HG03159 (cell line): ENCODE measurements at regions not wholly inside any gene's neighbourhood (a gene's known extent, or its start where the extent isn't known, plus 50 kb on each side); places are given as distances from the start of the nearest gene placed in this dataset.
A peak's percentile ranks its signal among the peaks of the same experiment; 100 is the strongest.
"Not testable (repeated sequence)": the region's sequence is repeated elsewhere in the genome, so short reads cannot be mapped to it uniquely, and the experiment has no call there.

ENCODE experiments used
- ATAC-seq: cut with Tn5 transposase; IDR thresholded peaks from one replicate; pipeline ENCODE4 v1.9.1; 2021; ENCODE audit warnings: mild to moderate bottlenecking, moderate library complexity; ENCODE audit not compliant: unreplicated experiment

DNA sequence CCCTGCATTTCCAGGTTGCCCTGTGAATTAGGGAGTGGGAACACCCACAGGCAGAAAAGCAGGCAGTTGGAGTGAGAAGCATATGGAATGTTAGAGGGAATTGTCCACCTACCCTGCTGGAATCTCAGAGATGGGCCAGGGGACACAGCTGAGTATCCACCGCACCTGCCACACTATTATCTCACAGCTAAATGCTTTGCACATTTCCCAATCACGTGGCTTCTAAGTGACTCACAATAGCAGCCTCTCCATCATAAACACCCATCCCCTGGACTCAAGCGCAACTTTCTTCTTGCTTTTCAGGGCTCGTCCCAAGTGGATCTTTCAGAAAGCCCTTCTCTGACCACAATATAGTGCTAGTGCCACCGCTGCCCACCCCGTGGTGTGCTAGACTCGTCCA is 389.0 kb upstream of the LMCD1 start:
- ATAC-seq = no peak

GRCh38 chr3:8113626-8114025 is 388.0 kb upstream of the LMCD1 start:
- ATAC-seq = no peak

DNA sequence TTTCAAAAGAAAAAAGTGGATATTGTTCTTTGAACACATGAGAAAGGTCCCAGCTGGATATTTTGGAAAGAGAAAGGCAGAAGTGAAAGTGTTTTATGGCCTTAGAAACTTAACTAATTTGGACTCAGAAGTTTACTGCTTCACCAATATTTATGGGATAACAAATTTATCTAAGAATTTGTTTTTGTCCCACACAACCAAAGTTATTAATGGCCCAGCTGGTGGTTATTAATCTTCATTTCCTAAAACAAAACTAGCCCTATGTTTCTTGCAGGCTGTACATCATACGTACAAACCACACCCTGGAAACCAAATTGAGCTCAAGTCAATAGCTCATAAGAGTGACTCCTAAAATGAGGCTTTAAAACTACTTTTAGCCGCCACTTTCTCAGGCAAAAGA is 372.9 kb upstream of the LMCD1 start:
- ATAC-seq = no peak

- ATAC-seq = no peak
Measured at GRCh38 chr3:8136553-8136952, 365.1 kb upstream of the LMCD1 start.

DNA sequence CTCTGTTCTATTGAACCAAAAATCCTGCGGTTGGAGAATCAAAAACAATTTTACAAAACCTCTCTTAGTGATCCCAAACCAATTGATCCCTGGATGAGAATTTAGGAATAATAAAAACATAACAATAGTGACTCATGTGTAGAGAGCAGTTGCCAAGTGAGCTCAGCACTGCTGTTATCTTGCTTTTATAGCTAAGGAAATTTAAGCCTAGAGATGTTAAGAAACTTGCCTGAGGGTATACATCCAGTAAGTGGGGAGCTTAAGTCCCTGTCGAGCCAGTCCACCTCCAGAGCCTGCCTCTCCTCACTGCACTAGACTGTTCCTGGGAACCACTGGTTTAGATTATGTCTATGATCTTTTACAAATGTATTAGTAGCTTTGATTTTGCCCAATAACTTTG is 358.4 kb upstream of the LMCD1 start:
- no peak for ATAC-seq

GRCh38 chr3:8145661-8146060 is 356.0 kb upstream of the LMCD1 start:
- ATAC-seq = no peak

DNA sequence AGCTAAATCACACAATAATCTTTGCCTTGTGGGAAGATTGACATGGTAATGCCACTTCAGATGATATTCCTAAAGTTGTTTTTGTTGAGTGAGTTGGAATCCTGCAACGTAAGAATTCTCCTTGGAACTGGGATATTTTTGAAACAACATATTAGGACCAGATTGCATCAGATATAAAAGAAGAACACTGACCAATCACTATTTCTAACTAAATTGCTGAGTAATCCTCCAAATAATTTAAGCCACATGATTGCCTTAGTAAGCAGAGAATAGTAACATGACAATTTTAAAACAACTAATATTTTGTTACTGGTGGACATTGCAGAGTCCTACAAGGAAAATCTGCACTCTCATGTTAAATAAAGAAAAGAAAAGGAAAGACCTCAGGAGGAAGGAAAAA is 353.9 kb upstream of the LMCD1 start:
- ATAC-seq = no peak

GRCh38 chr3:8152821-8153418 is 348.7 kb upstream of the LMCD1 start:
- ATAC-seq = no peak

GRCh38 chr3:8153800-8154199 is 347.8 kb upstream of the LMCD1 start:
- no peak for ATAC-seq

GRCh38 chr3:8154617-8155016 is 347.0 kb upstream of the LMCD1 start:
- ATAC-seq = no peak

- ATAC-seq = no peak
Measured at GRCh38 chr3:8156138-8156537, 345.5 kb upstream of the LMCD1 start.

GRCh38 chr3:8156831-8157230 is 344.8 kb upstream of the LMCD1 start:
- no peak for ATAC-seq

GRCh38 chr3:8157640-8158039 is 344.0 kb upstream of the LMCD1 start:
- no peak for ATAC-seq

- ATAC-seq = no peak
Measured at GRCh38 chr3:8164145-8164544, 337.5 kb upstream of the LMCD1 start.

DNA sequence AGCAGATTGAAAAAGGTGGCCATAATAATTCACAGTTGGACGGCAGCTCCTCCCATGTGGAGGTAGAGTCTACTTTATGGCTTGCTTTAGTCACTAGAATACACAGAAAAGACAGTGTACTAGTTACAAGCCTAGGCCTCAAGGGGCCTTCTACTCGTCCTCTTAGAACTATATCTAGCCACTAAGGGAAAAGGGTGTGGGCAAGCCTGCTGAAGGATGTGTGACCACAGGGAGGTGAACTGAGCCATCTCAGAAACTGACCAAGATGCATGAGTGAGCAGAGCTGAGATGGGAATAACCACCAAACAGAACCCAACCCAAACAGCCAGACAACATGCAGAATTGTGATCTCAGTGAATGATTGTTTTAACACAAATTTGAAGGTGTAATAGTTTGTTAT is 335.6 kb upstream of the LMCD1 start:
- no peak for ATAC-seq

DNA sequence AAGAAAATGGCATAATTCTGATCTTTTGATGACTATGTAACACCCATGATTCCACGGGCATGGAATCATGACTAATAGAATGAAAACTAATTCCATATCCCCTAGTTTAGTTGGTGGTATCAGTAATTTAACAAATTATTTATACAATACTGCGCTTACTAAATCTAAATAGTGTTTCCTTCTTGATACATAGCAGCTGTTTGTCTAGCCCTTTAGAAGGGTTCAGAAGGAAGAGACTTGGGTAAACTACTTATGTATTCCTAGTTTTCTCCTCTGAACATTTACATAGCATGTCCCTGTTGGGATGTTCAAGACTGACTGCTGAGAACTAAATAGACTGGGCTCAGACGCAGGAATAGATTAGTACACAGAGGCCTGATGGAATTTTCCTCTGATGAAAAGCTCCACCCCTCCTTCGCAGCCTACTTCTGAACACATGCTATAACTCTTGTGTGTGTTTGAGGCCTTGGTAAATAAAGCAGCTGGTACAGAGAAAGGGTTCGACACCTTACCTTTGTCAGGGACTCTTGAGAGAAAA is 330.6 kb upstream of the LMCD1 start:
- no peak for ATAC-seq

DNA sequence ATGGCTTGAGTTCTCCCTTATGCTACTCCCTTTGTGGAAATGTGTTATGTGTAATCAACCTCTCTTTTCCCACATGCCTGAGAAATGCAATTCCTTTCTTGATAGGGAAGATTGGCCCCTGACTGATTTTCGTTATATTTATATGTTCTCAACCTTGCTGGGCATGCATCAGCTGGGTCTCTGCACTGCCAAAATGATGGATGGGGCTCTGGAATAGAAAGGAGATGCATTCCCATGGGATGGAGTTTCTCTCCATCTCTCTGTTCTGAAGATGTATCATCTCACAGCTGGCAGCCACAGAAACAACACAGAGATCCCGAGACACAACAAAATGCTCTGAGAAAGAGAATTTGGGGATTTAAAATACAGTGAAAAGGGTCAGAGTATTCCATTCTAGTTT is 327.7 kb upstream of the LMCD1 start:
- no peak for ATAC-seq

DNA sequence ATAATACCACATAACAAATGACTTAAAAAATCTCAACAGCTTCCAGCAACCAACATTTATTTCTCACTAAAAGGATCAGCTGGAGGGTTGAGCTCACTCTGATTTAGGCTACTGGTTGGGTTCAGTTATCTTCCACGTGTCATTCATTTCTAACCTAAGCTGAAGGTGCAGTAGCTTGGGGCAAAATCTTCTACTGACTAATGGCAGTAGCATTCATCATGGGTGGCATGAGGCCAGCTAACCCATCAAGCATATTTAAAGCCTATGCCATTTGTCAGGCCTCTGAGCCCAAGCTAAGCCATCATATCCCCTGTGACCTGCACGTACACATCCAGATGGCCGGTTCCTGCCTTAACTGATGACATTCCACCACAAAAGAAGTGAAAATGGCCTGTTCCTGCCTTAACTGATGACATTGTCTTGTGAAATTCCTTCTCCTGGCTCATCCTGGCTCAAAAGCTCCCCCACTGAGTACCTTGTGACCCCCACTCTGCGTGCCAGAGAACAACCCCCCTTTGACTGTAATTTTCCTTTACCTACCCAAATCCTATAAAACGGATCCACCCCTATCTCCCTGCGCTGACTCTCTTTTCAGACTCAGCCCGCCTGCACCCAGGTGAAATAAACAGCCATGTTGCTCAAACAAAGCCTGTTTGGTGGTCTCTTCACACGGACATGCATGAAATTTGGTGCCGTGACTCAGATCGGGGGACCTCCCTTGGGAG is 324.7 kb upstream of the LMCD1 start:
- not testable (repeated sequence) for ATAC-seq

DNA sequence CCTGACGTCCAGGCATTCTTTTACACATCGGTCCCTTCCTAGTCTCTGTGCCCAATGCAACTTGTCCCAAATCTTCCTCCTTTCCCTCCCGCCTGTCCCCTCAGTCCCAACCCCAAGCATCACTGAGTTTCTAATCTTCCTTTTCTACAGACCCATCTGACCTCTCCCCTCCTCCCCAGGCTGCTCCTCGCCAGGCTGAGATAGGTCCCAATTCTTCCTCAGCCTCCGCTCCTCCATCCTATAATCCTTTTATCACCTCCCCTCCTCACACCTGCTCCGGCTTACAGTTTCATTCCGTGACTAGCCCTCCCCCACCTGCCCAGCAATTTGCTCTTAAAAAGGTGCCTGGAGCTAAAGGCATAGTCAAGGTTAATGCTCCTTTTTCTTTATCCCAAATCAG is 323.1 kb upstream of the LMCD1 start:
- ATAC-seq = not testable (repeated sequence)

DNA sequence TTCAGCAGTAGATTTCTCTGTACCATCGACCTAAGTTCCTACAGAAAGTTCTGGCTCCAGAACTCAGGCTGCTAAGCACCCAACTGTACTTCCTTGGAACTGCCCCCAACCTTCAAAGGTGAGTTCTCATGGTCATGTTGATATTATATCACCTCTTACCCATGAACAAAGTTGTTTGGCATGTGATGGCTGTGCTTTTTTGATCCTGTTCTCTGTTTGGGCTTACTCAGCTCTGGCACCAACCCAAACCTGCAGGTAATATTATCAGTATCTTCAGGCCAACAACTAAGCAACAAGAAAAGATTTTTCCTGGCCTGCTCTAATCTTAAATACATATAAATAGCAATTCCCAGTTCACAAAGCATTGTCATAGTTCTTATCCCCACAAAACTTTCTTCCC is 318.7 kb upstream of the LMCD1 start:
- ATAC-seq = no peak

DNA sequence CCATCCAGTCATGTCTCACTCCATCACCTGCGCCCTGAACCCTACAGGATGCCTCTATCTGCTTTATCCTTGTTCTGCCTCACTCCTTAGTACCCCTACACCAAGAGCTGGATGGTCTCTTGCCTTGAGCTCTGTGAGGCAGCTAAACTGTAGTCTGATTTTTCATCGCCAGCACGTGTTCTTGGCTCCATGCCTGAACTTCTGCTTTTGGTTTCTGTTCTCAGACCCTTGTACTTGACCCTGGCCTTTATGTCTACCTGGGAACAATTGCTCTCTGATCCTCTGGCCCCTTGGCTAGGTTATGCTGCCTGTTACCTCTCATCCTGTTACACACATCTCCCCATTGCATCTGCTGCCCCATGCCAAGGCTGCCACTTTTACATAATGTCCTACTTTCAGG is 318.0 kb upstream of the LMCD1 start:
- ATAC-seq = peak; percentile 86

- no peak for ATAC-seq
Measured at GRCh38 chr3:8186213-8186612, 315.4 kb upstream of the LMCD1 start.

GRCh38 chr3:8187996-8188395 is 313.6 kb upstream of the LMCD1 start:
- ATAC-seq = no peak
